ENCODE measurements at regions not wholly inside any gene's neighbourhood (a gene's known extent, or its start where the extent isn't known, plus 50 kb on each side); places are given as distances from the start of the nearest gene placed in this dataset.

GRCh38 chr7:119861385-119861784 lies 411.6 kb upstream of the KCND2 start:
- no peak for TF ChIP-seq EP300 (conservative IDR thresholded peaks at IDR 0.05; ENCODE audit: poor library complexity, severe bottlenecking)
- TF ChIP-seq CTCF (IDR thresholded peaks at IDR 0.05; ENCODE audit: poor library complexity, severe bottlenecking), result no peak
- no peak for TF ChIP-seq REST (IDR thresholded peaks at IDR 0.05; ENCODE audit: borderline replicate concordance)

Data from neural cell (in vitro differentiated cells).